ENCODE measurements at regions not wholly inside any gene's neighbourhood (a gene's known extent, or its start where the extent isn't known, plus 50 kb on each side); places are given as distances from the start of the nearest gene placed in this dataset.

DNA sequence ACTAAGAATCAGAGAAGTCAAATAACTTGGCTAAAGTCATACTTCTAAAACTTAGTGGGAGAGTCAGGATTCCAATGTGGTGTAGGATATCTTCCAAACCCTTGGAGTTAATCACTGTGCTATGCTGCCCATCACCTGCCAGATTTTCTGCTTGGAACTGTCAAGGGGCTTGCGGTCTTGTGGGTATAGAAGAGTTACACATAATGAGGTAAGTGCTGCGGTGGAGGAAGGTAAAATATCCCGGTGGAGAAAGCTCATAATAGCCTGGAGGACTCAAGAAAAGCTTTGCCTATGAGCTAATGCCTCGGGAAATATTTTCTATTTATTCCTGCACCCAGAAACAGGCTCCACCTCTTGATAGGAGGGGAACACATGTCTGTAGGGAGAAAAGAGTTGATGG is 195.6 kb downstream of the UTP18 start:
- TF ChIP-seq, protein P1, sequence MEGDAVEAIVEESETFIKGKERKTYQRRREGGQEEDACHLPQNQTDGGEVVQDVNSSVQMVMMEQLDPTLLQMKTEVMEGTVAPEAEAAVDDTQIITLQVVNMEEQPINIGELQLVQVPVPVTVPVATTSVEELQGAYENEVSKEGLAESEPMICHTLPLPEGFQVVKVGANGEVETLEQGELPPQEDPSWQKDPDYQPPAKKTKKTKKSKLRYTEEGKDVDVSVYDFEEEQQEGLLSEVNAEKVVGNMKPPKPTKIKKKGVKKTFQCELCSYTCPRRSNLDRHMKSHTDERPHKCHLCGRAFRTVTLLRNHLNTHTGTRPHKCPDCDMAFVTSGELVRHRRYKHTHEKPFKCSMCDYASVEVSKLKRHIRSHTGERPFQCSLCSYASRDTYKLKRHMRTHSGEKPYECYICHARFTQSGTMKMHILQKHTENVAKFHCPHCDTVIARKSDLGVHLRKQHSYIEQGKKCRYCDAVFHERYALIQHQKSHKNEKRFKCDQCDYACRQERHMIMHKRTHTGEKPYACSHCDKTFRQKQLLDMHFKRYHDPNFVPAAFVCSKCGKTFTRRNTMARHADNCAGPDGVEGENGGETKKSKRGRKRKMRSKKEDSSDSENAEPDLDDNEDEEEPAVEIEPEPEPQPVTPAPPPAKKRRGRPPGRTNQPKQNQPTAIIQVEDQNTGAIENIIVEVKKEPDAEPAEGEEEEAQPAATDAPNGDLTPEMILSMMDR (IDR thresholded peaks at IDR 0.05; ENCODE audit: insufficient read depth, low read length, poor library complexity, severe bottlenecking), result no peak
- Histone ChIP-seq H3K27me3 (ENCODE audit: control insufficient read depth, insufficient read depth, low read length) (no peaks in the 10 kb centered on the region), H3K4me3 (ENCODE audit: low read depth, low read length) (no peak overlapping the region), H3K36me3 (ENCODE audit: control insufficient read depth, insufficient read depth, low read length) (no peaks in the 10 kb centered on the region)
- no peak for DNase-seq (ENCODE audit: low read depth)

DNA sequence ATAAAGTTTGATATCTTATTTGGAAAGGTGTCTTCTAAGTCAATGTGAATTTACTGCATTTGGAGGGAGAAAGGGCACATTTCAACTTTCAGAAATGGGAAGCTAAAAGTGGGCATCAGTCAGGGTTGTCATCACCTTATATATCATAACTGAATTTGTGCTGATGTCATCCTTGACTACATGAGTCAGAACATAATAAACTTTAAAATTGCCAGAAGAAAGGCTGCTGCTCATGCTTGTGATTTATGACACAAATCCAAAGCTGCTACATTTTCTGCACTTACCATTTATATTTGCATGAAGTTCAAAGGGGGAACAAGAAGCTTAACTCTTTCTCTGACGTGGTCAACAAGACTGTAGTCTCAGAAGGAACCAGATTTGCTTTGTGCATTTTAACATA is 196.6 kb downstream of the UTP18 start:
- no peaks in the 10 kb centered on the region for H3K27me3 ChIP-seq (ENCODE audit: control insufficient read depth, insufficient read depth, low read length)
- no peaks in the 10 kb centered on the region for H3K36me3 ChIP-seq (ENCODE audit: control insufficient read depth, insufficient read depth, low read length)
- H3K4me3 ChIP-seq (ENCODE audit: low read depth, low read length), result no peak overlapping the region
- DNase-seq (ENCODE audit: low read depth), result no peak
- TF ChIP-seq, protein P1 (IDR thresholded peaks at IDR 0.05; ENCODE audit: insufficient read depth, low read length, poor library complexity, severe bottlenecking), result no peak

DNA sequence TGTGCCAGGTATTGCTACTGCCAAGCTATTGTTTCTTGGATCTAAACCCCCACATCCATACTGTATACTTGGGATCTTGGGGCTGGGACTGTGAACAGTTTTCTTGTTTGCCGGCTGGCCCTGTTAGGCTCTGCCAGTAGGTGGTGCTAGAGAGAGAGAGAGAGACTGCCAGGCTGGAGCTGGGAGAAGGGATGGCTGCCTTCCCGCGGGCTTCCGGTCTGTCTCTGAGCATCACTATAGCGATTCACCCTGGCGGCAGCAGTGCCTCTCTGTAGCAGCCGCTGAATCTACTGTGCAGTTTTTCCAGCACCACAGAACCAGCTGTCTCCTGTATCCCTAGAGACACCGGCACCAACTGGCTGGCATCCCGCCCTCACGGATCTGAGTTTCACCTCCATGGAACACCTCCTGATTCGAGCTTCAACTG is 201.2 kb downstream of the UTP18 start:
- Histone ChIP-seq H3K27me3 (ENCODE audit: control insufficient read depth, insufficient read depth, low read length) (no peaks in the 10 kb centered on the region), H3K4me3 (ENCODE audit: low read depth, low read length) (no peak overlapping the region), H3K36me3 (ENCODE audit: control insufficient read depth, insufficient read depth, low read length) (no peaks in the 10 kb centered on the region)
- TF ChIP-seq, protein P1 (IDR thresholded peaks at IDR 0.05; ENCODE audit: insufficient read depth, low read length, poor library complexity, severe bottlenecking), result peak; percentile 82
- DNase-seq (ENCODE audit: low read depth), result no peak

DNA sequence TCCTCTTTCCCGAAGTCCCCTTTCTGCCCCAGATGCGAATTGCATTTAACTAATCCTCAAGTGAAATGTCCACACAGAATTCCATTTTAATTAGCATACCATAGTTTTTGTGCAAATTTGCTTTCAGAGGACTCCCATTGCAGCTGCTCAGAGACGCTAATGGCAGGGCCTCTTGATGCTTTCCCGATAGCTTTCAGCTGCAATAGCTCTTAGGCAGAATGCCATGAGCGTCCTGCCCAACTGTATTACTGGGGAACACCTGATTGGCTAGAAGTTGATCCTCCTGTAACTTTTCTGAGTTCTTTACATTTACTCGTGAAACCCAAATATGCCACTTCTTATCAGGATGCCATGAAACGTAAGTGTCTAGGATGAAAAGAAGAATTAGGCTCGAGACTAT is 203.0 kb downstream of the UTP18 start:
- TF ChIP-seq, protein P1 (IDR thresholded peaks at IDR 0.05; ENCODE audit: insufficient read depth, low read length, poor library complexity, severe bottlenecking), result no peak
- Histone ChIP-seq H3K27me3 (ENCODE audit: control insufficient read depth, insufficient read depth, low read length) (no peaks in the 10 kb centered on the region), H3K4me3 (ENCODE audit: low read depth, low read length) (no peak overlapping the region), H3K36me3 (ENCODE audit: control insufficient read depth, insufficient read depth, low read length) (no peaks in the 10 kb centered on the region)
- DNase-seq (ENCODE audit: low read depth), result no peak

DNA sequence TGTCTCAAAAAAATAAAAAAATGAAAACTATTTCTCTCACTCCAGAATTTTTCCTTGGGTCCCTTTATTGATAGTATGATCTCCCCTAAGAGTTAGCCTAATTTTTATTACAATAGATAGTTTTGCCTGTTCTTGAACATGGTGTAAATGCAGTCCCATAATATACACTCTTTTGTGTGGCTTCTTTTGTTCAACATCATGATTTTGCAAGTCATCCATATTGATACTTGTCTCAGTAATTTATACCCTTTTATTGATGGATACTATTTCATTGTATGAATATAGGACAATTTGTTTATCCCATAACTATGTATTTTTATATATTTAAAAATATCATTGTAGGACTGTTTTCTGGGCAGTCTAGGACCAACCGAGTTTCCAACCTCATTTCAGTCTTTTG is 207.0 kb downstream of the UTP18 start:
- no peaks in the 10 kb centered on the region for H3K36me3 ChIP-seq (ENCODE audit: control insufficient read depth, insufficient read depth, low read length)
- TF ChIP-seq, protein P1 (IDR thresholded peaks at IDR 0.05; ENCODE audit: insufficient read depth, low read length, poor library complexity, severe bottlenecking), result no peak
- no peak for DNase-seq (ENCODE audit: low read depth)
- H3K27me3 ChIP-seq (ENCODE audit: control insufficient read depth, insufficient read depth, low read length), result no peaks in the 10 kb centered on the region
- H3K4me3 ChIP-seq (ENCODE audit: low read depth, low read length), result no peak overlapping the region

DNA sequence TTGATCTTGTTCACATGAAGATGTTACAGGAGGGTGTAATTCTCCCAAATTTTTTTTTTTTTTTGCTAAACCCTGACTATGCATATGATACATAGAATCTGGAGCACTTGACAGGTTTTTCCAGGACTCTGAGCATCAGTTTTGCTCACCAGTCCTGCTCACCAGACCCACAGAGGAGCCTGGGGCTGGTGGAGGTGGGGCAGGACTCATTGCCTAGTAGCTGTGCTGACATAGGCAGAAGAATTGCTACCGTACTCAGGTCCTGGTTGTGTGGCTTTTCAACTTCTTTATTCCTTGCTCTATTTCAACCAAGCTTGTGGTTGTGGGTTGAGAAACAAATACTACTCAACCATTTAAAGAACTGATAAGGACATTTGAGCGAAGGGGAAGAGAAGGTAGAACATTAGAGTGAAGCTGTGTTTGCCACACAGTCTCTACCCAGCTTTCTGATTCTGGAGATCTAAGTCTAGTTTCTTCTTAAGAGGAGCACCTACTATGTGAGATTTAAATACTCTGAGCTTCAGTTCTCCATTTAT is 212.4 kb downstream of the UTP18 start:
- H3K4me3 ChIP-seq (ENCODE audit: low read depth, low read length), result no peak overlapping the region
- H3K27me3 ChIP-seq (ENCODE audit: control insufficient read depth, insufficient read depth, low read length), result no peaks in the 10 kb centered on the region
- no peaks in the 10 kb centered on the region for H3K36me3 ChIP-seq (ENCODE audit: control insufficient read depth, insufficient read depth, low read length)
- no peak for DNase-seq (ENCODE audit: low read depth)
- TF ChIP-seq, protein P1 (IDR thresholded peaks at IDR 0.05; ENCODE audit: insufficient read depth, low read length, poor library complexity, severe bottlenecking), result no peak

All from kidney epithelial cell (primary cell).